ENCODE measurements at regions not wholly inside any gene's neighbourhood (a gene's known extent, or its start where the extent isn't known, plus 50 kb on each side); places are given as distances from the start of the nearest gene placed in this dataset.
"Not testable (repeated sequence)": the region's sequence is repeated elsewhere in the genome, so short reads cannot be mapped to it uniquely, and the experiment has no call there.

GRCh38 chr15:20207607-20208006 lies 334.0 kb downstream of the GOLGA6L6 start:
- not testable (repeated sequence) for H3K4me1 ChIP-seq (ENCODE audit: control insufficient read depth in 4 of 4, insufficient read depth in 4 of 4, low read length in 3 of 4); H3K9ac ChIP-seq (ENCODE audit: low read depth in 1 of 2, low read length in 2 of 2); H3K9me3 ChIP-seq (ENCODE audit: control insufficient read depth in 4 of 4, low read length in 3 of 4); H3K27ac ChIP-seq (ENCODE audit: low read depth in 1 of 2, low read length in 2 of 2); H3K36me3 ChIP-seq (ENCODE audit: control insufficient read depth in 4 of 4, insufficient read depth in 3 of 4, low read depth in 1 of 4, low read length in 3 of 4); H3K4me3 ChIP-seq (ENCODE audit: low read depth in 1 of 3, low read length in 3 of 3); H3K27me3 ChIP-seq (ENCODE audit: control insufficient read depth in 4 of 4, insufficient read depth in 4 of 4, low read length in 3 of 4); DNase-seq (ENCODE audit: low spot score)
- WGBS: 78% methylated on average over 7 of the region's 7 CpGs

DNA sequence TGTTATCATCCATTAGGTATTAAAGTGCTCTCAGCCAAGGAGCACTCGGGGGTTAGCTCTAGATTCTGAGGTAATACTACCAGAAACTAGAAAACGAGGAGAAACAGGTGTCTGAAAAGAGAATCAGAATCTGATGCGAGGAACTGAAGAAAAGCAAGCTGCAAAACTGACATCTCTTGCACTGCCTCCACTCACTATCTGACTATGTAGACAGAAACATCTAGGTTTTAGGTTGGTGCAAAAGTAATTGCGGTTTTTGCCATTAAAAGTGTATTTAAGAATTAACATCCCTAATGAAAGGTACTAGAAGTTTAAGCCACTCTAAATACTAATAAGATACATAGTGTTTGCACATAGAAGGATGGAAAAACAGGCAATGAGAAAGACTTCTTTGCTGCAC lies 334.4 kb downstream of the GOLGA6L6 start:
- not testable (repeated sequence) for H3K9me3 ChIP-seq (ENCODE audit: control insufficient read depth in 4 of 4, low read length in 3 of 4); H3K9ac ChIP-seq (ENCODE audit: low read depth in 1 of 2, low read length in 2 of 2); H3K27me3 ChIP-seq (ENCODE audit: control insufficient read depth in 4 of 4, insufficient read depth in 4 of 4, low read length in 3 of 4); H3K27ac ChIP-seq (ENCODE audit: low read depth in 1 of 2, low read length in 2 of 2); H3K4me1 ChIP-seq (ENCODE audit: control insufficient read depth in 4 of 4, insufficient read depth in 4 of 4, low read length in 3 of 4); DNase-seq (ENCODE audit: low spot score); H3K36me3 ChIP-seq (ENCODE audit: control insufficient read depth in 4 of 4, insufficient read depth in 3 of 4, low read depth in 1 of 4, low read length in 3 of 4); H3K4me3 ChIP-seq (ENCODE audit: low read depth in 1 of 3, low read length in 3 of 3)
- WGBS: 58% methylated on average over 3 of the region's 4 CpGs

GRCh38 chr15:20204177-20204866 lies 337.3 kb downstream of the GOLGA6L6 start:
- DNase-seq (ENCODE audit: low spot score); H3K9ac ChIP-seq (ENCODE audit: low read depth in 1 of 2, low read length in 2 of 2); H3K27ac ChIP-seq (ENCODE audit: low read depth in 1 of 2, low read length in 2 of 2); H3K9me3 ChIP-seq (ENCODE audit: control insufficient read depth in 4 of 4, low read length in 3 of 4); H3K27me3 ChIP-seq (ENCODE audit: control insufficient read depth in 4 of 4, insufficient read depth in 4 of 4, low read length in 3 of 4); H3K4me1 ChIP-seq (ENCODE audit: control insufficient read depth in 4 of 4, insufficient read depth in 4 of 4, low read length in 3 of 4); H3K4me3 ChIP-seq (ENCODE audit: low read depth in 1 of 3, low read length in 3 of 3); H3K36me3 ChIP-seq (ENCODE audit: control insufficient read depth in 4 of 4, insufficient read depth in 3 of 4, low read depth in 1 of 4, low read length in 3 of 4): not testable (repeated sequence)
- 83% methylated on average over 19 of the region's 20 CpGs for WGBS

DNA sequence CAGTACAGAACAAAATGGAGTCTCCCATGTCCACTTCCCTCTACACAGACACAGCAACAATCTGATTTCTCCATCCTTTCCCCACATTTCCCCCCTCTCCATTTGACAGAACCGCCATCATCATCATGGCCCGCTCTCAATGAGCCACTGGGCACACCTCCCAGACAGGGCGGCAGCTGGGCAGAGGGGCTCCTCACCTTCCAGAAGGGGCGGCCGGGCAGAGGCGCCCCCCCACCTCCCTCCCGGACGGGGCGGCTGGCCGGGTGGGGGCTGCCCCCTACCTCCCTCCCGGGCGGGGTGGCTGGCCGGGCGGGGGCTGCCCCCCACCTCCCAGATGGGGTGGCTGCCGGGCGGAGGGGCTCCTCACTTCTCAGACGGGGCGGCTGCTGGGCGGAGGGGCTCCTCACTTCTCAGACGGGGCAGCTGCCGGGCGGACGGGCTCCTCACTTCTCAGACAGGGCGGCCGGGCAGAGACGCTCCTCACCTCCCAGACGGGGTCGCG lies 337.9 kb downstream of the GOLGA6L6 start:
- DNase-seq (ENCODE audit: low spot score); H3K4me3 ChIP-seq (ENCODE audit: low read depth in 1 of 3, low read length in 3 of 3); H3K4me1 ChIP-seq (ENCODE audit: control insufficient read depth in 4 of 4, insufficient read depth in 4 of 4, low read length in 3 of 4); H3K9ac ChIP-seq (ENCODE audit: low read depth in 1 of 2, low read length in 2 of 2); H3K9me3 ChIP-seq (ENCODE audit: control insufficient read depth in 4 of 4, low read length in 3 of 4); H3K36me3 ChIP-seq (ENCODE audit: control insufficient read depth in 4 of 4, insufficient read depth in 3 of 4, low read depth in 1 of 4, low read length in 3 of 4); H3K27ac ChIP-seq (ENCODE audit: low read depth in 1 of 2, low read length in 2 of 2); H3K27me3 ChIP-seq (ENCODE audit: control insufficient read depth in 4 of 4, insufficient read depth in 4 of 4, low read length in 3 of 4): not testable (repeated sequence)
- 92% methylated on average over 29 of the region's 29 CpGs for WGBS

GRCh38 chr15:20194591-20195198 lies 346.9 kb downstream of the GOLGA6L6 start:
- H3K27ac ChIP-seq (ENCODE audit: low read depth in 1 of 2, low read length in 2 of 2); H3K27me3 ChIP-seq (ENCODE audit: control insufficient read depth in 4 of 4, insufficient read depth in 4 of 4, low read length in 3 of 4); H3K9me3 ChIP-seq (ENCODE audit: control insufficient read depth in 4 of 4, low read length in 3 of 4); H3K36me3 ChIP-seq (ENCODE audit: control insufficient read depth in 4 of 4, insufficient read depth in 3 of 4, low read depth in 1 of 4, low read length in 3 of 4); H3K4me1 ChIP-seq (ENCODE audit: control insufficient read depth in 4 of 4, insufficient read depth in 4 of 4, low read length in 3 of 4); H3K9ac ChIP-seq (ENCODE audit: low read depth in 1 of 2, low read length in 2 of 2); H3K4me3 ChIP-seq (ENCODE audit: low read depth in 1 of 3, low read length in 3 of 3); DNase-seq (ENCODE audit: low spot score): not testable (repeated sequence)
- 60% methylated on average over 4 of the region's 4 CpGs for WGBS

All from liver (tissue), 6 donors.